Liver (tissue), 8 donors: ENCODE measurements at regions not wholly inside any gene's neighbourhood (a gene's known extent, or its start where the extent isn't known, plus 50 kb on each side); places are given as distances from the start of the nearest gene placed in this dataset.

ENCODE experiments used
- DNase-seq: peaks from one replicate; pipeline ENCODE4 v3.0.0-alpha.2; 2017; ENCODE audit warnings: low spot score
- H3K27ac ChIP-seq, 2 donors: one replicate each; pipeline ENCODE4 v1.7.0; 2013; ENCODE audit warnings: inconsistent platforms in 2 of 2, low read length in 2 of 2, control low read depth in 1 of 2, low read depth in 1 of 2, mild to moderate bottlenecking in 1 of 2
- H3K27me3 ChIP-seq, 4 donors: one replicate each; pipeline versions ENCODE4 v1.6.1 to v1.7.0; 2013; ENCODE audit warnings: low read length in 3 of 4, inconsistent platforms in 1 of 4, mild to moderate bottlenecking in 1 of 4, moderate library complexity in 1 of 4; ENCODE audit not compliant: control insufficient read depth in 4 of 4, insufficient read depth in 4 of 4
- H3K36me3 ChIP-seq, 4 donors: one replicate each; pipeline versions ENCODE4 v1.6.1 to v1.7.0; 2013; ENCODE audit warnings: low read length in 3 of 4, mild to moderate bottlenecking in 3 of 4, low read depth in 1 of 4, moderate library complexity in 1 of 4; ENCODE audit not compliant: control insufficient read depth in 4 of 4, insufficient read depth in 3 of 4
- H3K4me1 ChIP-seq, 4 donors: one replicate each; pipeline versions ENCODE4 v1.6.1 to v1.7.0; 2013; ENCODE audit warnings: low read length in 3 of 4, mild to moderate bottlenecking in 3 of 4, moderate library complexity in 1 of 4; ENCODE audit not compliant: control insufficient read depth in 4 of 4, insufficient read depth in 4 of 4
- H3K4me3 ChIP-seq, 3 donors: one replicate each; pipeline versions ENCODE4 v1.6.1 to v1.7.0; 2013; ENCODE audit warnings: low read length in 3 of 3, control low read depth in 1 of 3, low read depth in 1 of 3, mild to moderate bottlenecking in 1 of 3
- H3K9ac ChIP-seq, 2 donors: one replicate each; pipeline ENCODE4 v1.7.0; 2013; ENCODE audit warnings: low read length in 2 of 2, mild to moderate bottlenecking in 2 of 2, moderate library complexity in 2 of 2, control low read depth in 1 of 2, low read depth in 1 of 2
- H3K9me3 ChIP-seq, 4 donors: one replicate each; pipeline versions ENCODE4 v1.6.1 to v1.7.0; 2013; ENCODE audit warnings: low read length in 3 of 4; ENCODE audit not compliant: control insufficient read depth in 4 of 4
- ATF3 ChIP-seq: IDR thresholded peaks from 2 replicates; pipeline ENCODE4 v1.6.1; 2016; ENCODE audit warnings: antibody characterized with exemption
- CTCF ChIP-seq: fragments of 150-350 bp; IDR thresholded peaks from 2 replicates; pipeline ENCODE4 v1.5.1; 2017; ENCODE audit warnings: improper control_type of control experiment, low read depth, low read length; ENCODE audit not compliant: missing input control
- EGR1 ChIP-seq, 2 donors: IDR thresholded peaks; 2 replicates each; pipeline ENCODE4 v1.6.1; 2016 to 2018; ENCODE audit warnings: antibody characterized with exemption in 2 of 2, low read depth in 2 of 2
- FOXA1 ChIP-seq: IDR thresholded peaks from 2 replicates; pipeline ENCODE4 v1.6.1; 2016; ENCODE audit warnings: antibody characterized with exemption
- FOXA2 ChIP-seq: IDR thresholded peaks from 2 replicates; pipeline ENCODE4 v1.6.1; 2016; ENCODE audit warnings: antibody characterized with exemption
- GABPA ChIP-seq, 2 donors: IDR thresholded peaks in 1 of 2; conservative IDR thresholded peaks in 1 of 2; 2 replicates each; pipeline ENCODE4 v1.6.1; 2016; ENCODE audit warnings: antibody characterized with exemption in 2 of 2, mild to moderate bottlenecking in 1 of 2, moderate library complexity in 1 of 2
- HNF4A ChIP-seq, 2 donors: conservative IDR thresholded peaks; 2 replicates each; pipeline ENCODE4 v1.6.1; 2016; ENCODE audit warnings: antibody characterized with exemption in 2 of 2, mild to moderate bottlenecking in 2 of 2
- HNF4G ChIP-seq: IDR thresholded peaks from 2 replicates; pipeline ENCODE4 v1.6.1; 2016; ENCODE audit warnings: antibody characterized with exemption
- JUND ChIP-seq, 2 donors: IDR thresholded peaks; 2 replicates each; pipeline ENCODE4 v1.6.1; 2016; ENCODE audit warnings: antibody characterized with exemption in 2 of 2
- MAX ChIP-seq: IDR thresholded peaks from 2 replicates; pipeline ENCODE4 v1.6.1; 2016; ENCODE audit warnings: antibody characterized with exemption
- NR2F2 ChIP-seq: IDR thresholded peaks from 2 replicates; pipeline ENCODE4 v1.6.1; 2016; ENCODE audit warnings: antibody characterized with exemption
- RAD21 ChIP-seq, 2 donors: IDR thresholded peaks; 2 replicates each; pipeline ENCODE4 v1.6.1; 2016; ENCODE audit warnings: antibody characterized with exemption in 2 of 2, mild to moderate bottlenecking in 2 of 2
- REST ChIP-seq: IDR thresholded peaks from 2 replicates; pipeline ENCODE4 v1.6.1; 2016; ENCODE audit warnings: antibody characterized with exemption, mild to moderate bottlenecking
- RXRA ChIP-seq, 2 donors: IDR thresholded peaks; 2 replicates each; pipeline ENCODE4 v1.6.1; 2017 to 2018; ENCODE audit warnings: antibody characterized with exemption in 2 of 2, mild to moderate bottlenecking in 1 of 2
- SP1 ChIP-seq: IDR thresholded peaks from 2 replicates; pipeline ENCODE4 v1.6.1; 2018; ENCODE audit warnings: antibody characterized with exemption, mild to moderate bottlenecking
- TAF1 ChIP-seq: conservative IDR thresholded peaks from 2 replicates; pipeline ENCODE4 v1.6.1; 2016; ENCODE audit warnings: antibody characterized with exemption, mild to moderate bottlenecking
- YY1 ChIP-seq: IDR thresholded peaks from 2 replicates; pipeline ENCODE4 v1.6.1; 2016; ENCODE audit warnings: antibody characterized with exemption, mild to moderate bottlenecking
- ZBTB33 ChIP-seq: IDR thresholded peaks from 2 replicates; pipeline ENCODE4 v1.6.1; 2016; ENCODE audit warnings: antibody characterized with exemption
- WGBS: extraction: QIAGEN DNeasy Blood & Tissue Kit; methylation state at CpG from one replicate; pipeline ENCODE4 v1.1.7; 2013; 5-methylcytosine and 5-hydroxymethylcytosine counted together
- donor health status: healthy.
- donor health status: healthy.
- donor health status: healthy.
- donor health status: healthy.
- donor health status: healthy.

GRCh38 chr6:164345806-164346496 is 931.4 kb downstream of the QKI start:
- TF ChIP-seq ATF3, result no peak
- Histone ChIP-seq H3K9me3 (no peaks in the 10 kb centered on the region), H3K27me3 (no peaks in the 10 kb centered on the region), H3K4me3 (no peak overlapping the region), H3K9ac (no peak overlapping the region), H3K36me3 (no peaks in the 10 kb centered on the region), H3K4me1 (no peaks in the 10 kb centered on the region), H3K27ac (no peak overlapping the region)
- no peak for DNase-seq
- 59% methylated on average over 8 of the region's 8 CpGs for WGBS

- H3K27ac ChIP-seq, result no peak overlapping the region
- no peaks in the 10 kb centered on the region for H3K36me3 ChIP-seq
- TF ChIP-seq CTCF (no peak), HNF4G (no peak), REST (no peak), RXRA (IDR thresholded peaks at IDR 0.05) (no peak), MAX (no peak), TAF1 (no peak), GABPA (IDR thresholded peaks at IDR 0.05 in 1 of 2, conservative IDR thresholded peaks at IDR 0.05 in 1 of 2) (no peak), HNF4A (conservative IDR thresholded peaks at IDR 0.05) (no peak), SP1 (no peak), ZBTB33 (no peak), YY1 (no peak), FOXA2 (no peak), RAD21 (IDR thresholded peaks at IDR 0.05) (no peak), NR2F2 (no peak), JUND (IDR thresholded peaks at IDR 0.05) (no peak), EGR1 (IDR thresholded peaks at IDR 0.05; ENCODE audit: low read depth in 2 of 2) (no peak), FOXA1 (no peak)
- H3K4me3 ChIP-seq, result no peak overlapping the region
- no peaks in the 10 kb centered on the region for H3K9me3 ChIP-seq
- H3K4me1 ChIP-seq, result no peaks in the 10 kb centered on the region
- H3K9ac ChIP-seq, result no peak overlapping the region
- no peaks in the 10 kb centered on the region for H3K27me3 ChIP-seq
- no peak for DNase-seq
- WGBS, result 58% methylated on average over 3 of the region's 3 CpGs
Measured at GRCh38 chr6:164345327-164345726, 930.8 kb downstream of the QKI start.
